ENCODE measurements at regions not wholly inside any gene's neighbourhood (a gene's known extent, or its start where the extent isn't known, plus 50 kb on each side); places are given as distances from the start of the nearest gene placed in this dataset.

- no peak for DNase-seq (ENCODE audit: low read depth in 1 of 2, low spot score in 1 of 2)
These were observed 91.6 kb upstream of the H2AZ1 start for GRCh38 chr4:100041646-100042045.

GRCh38 chr4:100034023-100034664, 84.1 kb upstream of the H2AZ1 start:
- Histone ChIP-seq H3K27ac (no peak overlapping the region), H3K36me3 (no peaks in the 10 kb centered on the region), H3K4me1 (ENCODE audit: low read depth) (no peaks in the 10 kb centered on the region), H3K9me3 (ENCODE audit: low read depth) (no peaks in the 10 kb centered on the region), H3K27me3 (no peaks in the 10 kb centered on the region), H3K4me3 (no peak overlapping the region)
- DNase-seq (ENCODE audit: low read depth in 1 of 2, low spot score in 1 of 2) = no peak
- TF ChIP-seq CTCF (IDR thresholded peaks at IDR 0.05; ENCODE audit: low read depth, low read length) = no peak

More at GRCh38 chr4:100041646-100042045, 91.6 kb upstream of the H2AZ1 start:
- no peak overlapping the region for H3K4me3 ChIP-seq
- no peaks in the 10 kb centered on the region for H3K4me1 ChIP-seq (ENCODE audit: low read depth)
- no peaks in the 10 kb centered on the region for H3K36me3 ChIP-seq
- H3K27ac ChIP-seq = no peak overlapping the region
- no peaks in the 10 kb centered on the region for H3K9me3 ChIP-seq (ENCODE audit: low read depth)
- TF ChIP-seq CTCF (IDR thresholded peaks at IDR 0.05; ENCODE audit: low read depth, low read length) = no peak
- no peaks in the 10 kb centered on the region for H3K27me3 ChIP-seq

- H3K4me1 ChIP-seq (ENCODE audit: low read depth) = peaks cover 6% of the 10 kb centered on the region
- H3K27ac ChIP-seq = no peak overlapping the region
- no peak for TF ChIP-seq CTCF (IDR thresholded peaks at IDR 0.05; ENCODE audit: low read depth, low read length)
- no peaks in the 10 kb centered on the region for H3K9me3 ChIP-seq (ENCODE audit: low read depth)
- H3K36me3 ChIP-seq = no peaks in the 10 kb centered on the region
- no peak for DNase-seq (ENCODE audit: low read depth in 1 of 2, low spot score in 1 of 2)
- H3K27me3 ChIP-seq = no peaks in the 10 kb centered on the region
- H3K4me3 ChIP-seq = no peak overlapping the region
These were observed 76.0 kb upstream of the H2AZ1 start for GRCh38 chr4:100026066-100026465.

- Histone ChIP-seq H3K27ac (no peak overlapping the region), H3K4me3 (no peak overlapping the region), H3K4me1 (ENCODE audit: low read depth) (peaks cover 6% of the 10 kb centered on the region), H3K36me3 (no peaks in the 10 kb centered on the region), H3K9me3 (ENCODE audit: low read depth) (no peaks in the 10 kb centered on the region), H3K27me3 (no peaks in the 10 kb centered on the region)
- peak in 1 of 2 donors; percentile 23 for DNase-seq (ENCODE audit: low read depth in 1 of 2, low spot score in 1 of 2)
- no peak for TF ChIP-seq CTCF (IDR thresholded peaks at IDR 0.05; ENCODE audit: low read depth, low read length)
These were observed 73.7 kb upstream of the H2AZ1 start for GRCh38 chr4:100023800-100024199.

GRCh38 chr4:100022792-100023222, 72.7 kb upstream of the H2AZ1 start:
- H3K27ac ChIP-seq = peak overlapping the region; percentile 30
- DNase-seq (ENCODE audit: low read depth in 1 of 2, low spot score in 1 of 2) = peak; percentile 16 to 25

More at GRCh38 chr4:100022792-100023222, 72.7 kb upstream of the H2AZ1 start:
- peaks cover 6% of the 10 kb centered on the region for H3K4me1 ChIP-seq (ENCODE audit: low read depth)
- H3K4me3 ChIP-seq = no peak overlapping the region
- no peaks in the 10 kb centered on the region for H3K36me3 ChIP-seq
- no peak for TF ChIP-seq CTCF (IDR thresholded peaks at IDR 0.05; ENCODE audit: low read depth, low read length)
- no peaks in the 10 kb centered on the region for H3K27me3 ChIP-seq
- H3K9me3 ChIP-seq (ENCODE audit: low read depth) = no peaks in the 10 kb centered on the region

Data from cardiac muscle cell (in vitro differentiated cells and primary cell).